OCI-LY3 (cell line): ENCODE measurements at regions not wholly inside any gene's neighbourhood (a gene's known extent, or its start where the extent isn't known, plus 50 kb on each side); places are given as distances from the start of the nearest gene placed in this dataset.

Experiments
- EZH2phosphoT487 ChIP-seq: fragments of 200-600 bp; shearing (Covaris generic); IDR thresholded peaks from 2 replicates; pipeline ENCODE4 v1.6.1; 2018; ENCODE audit warnings: antibody characterized with exemption, mixed run types, low read depth
- TF ChIP-seq, protein P1 (sequence below): fragments of 200-600, 300-600 bp; sonication (generic); IDR thresholded peaks from 2 replicates; pipeline ENCODE4 v1.5.1; 2014; ENCODE audit warnings: antibody characterized with exemption, low read length, low read depth

DNA sequence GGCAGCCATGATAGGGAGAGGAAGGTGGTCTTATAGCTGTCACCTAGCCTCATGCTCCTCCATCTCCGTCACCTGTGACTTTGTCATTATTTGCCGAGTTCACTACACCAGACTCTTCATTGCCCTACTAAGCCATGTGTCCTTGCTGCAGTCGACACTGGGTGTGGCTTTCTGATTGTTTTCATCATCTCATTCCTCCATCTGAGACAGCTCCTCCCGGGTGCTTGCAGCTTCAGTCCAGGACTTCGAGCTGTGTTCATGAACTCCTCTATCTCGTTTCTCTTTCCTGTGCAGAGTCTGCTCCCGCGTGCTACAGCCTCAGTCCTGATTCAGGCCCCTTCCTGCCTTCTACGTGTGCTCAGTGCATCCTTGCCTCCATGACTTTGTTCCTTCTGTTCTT lies 295.1 kb upstream of the TNP1 start:
- TF ChIP-seq, protein P1, sequence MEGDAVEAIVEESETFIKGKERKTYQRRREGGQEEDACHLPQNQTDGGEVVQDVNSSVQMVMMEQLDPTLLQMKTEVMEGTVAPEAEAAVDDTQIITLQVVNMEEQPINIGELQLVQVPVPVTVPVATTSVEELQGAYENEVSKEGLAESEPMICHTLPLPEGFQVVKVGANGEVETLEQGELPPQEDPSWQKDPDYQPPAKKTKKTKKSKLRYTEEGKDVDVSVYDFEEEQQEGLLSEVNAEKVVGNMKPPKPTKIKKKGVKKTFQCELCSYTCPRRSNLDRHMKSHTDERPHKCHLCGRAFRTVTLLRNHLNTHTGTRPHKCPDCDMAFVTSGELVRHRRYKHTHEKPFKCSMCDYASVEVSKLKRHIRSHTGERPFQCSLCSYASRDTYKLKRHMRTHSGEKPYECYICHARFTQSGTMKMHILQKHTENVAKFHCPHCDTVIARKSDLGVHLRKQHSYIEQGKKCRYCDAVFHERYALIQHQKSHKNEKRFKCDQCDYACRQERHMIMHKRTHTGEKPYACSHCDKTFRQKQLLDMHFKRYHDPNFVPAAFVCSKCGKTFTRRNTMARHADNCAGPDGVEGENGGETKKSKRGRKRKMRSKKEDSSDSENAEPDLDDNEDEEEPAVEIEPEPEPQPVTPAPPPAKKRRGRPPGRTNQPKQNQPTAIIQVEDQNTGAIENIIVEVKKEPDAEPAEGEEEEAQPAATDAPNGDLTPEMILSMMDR: no peak
- no peak for TF ChIP-seq EZH2phosphoT487
